Epithelial cell of proximal tubule (primary cell): ENCODE measurements at regions not wholly inside any gene's neighbourhood (a gene's known extent, or its start where the extent isn't known, plus 50 kb on each side); places are given as distances from the start of the nearest gene placed in this dataset.

Experiments used
- DNase-seq: peaks from one replicate; pipeline ENCODE4 v3.0.0-alpha.2; 2011; ENCODE audit warnings: low read depth
- H3K4me3 ChIP-seq: 2 replicates; pipeline ENCODE4 v1.5.1; 2011; ENCODE audit warnings: low read depth, mild to moderate bottlenecking, low read length
- CTCF ChIP-seq: conservative IDR thresholded peaks from 2 replicates; pipeline ENCODE4 v1.5.1; 2012; ENCODE audit warnings: low read depth, mild to moderate bottlenecking, low read length

DNA sequence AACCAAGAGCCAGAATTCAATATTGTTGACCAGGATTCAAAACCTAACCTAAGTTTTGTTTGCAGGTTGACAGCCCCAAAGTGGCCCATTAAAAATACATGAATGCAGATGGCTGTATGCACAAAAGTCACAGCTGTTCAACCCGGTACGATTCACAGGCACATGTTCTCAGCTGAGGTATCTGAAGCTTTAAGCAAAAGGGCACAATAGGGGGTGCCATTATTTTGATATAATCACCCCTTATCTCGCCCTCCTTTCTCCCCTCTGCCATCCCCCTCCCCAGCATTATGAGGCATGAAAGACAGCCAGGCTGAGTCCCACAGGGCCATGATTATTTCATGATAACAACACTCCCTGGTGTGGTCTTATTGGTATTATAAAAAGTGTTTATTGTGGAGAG, 264.9 kb downstream of the EBLN2 start:
- no peak for TF ChIP-seq CTCF
- no peak overlapping the region for H3K4me3 ChIP-seq
- DNase-seq = no peak

GRCh38 chr3:73327052-73327451, 265.6 kb downstream of the EBLN2 start:
- no peak overlapping the region for H3K4me3 ChIP-seq
- TF ChIP-seq CTCF = no peak
- DNase-seq = no peak
